Activated naive CD8-positive, alpha-beta T cell treated with anti-CD3 and anti-CD28 coated beads, Interleukin-2, amount 10 ng/mL, durations not matched to agents 7 days and 5 days (primary cell): ENCODE measurements at regions not wholly inside any gene's neighbourhood (a gene's known extent, or its start where the extent isn't known, plus 50 kb on each side); places are given as distances from the start of the nearest gene placed in this dataset.

Experiments
- ATAC-seq: fragments of 150-1000 bp; cut with Tn5 transposase; one replicate; pipeline ENCODE4 v1.10.0; 2021; ENCODE audit warnings: low read depth, moderate library complexity
- POLR2A ChIA-PET: fragments of 350-600 bp; sonication (Branson Sonifier 250); formaldehyde crosslinking; loops from one replicate; lab custom pipeline; 2021; ENCODE audit warnings: antibody characterized with exemption; lab: Charles Lee
- DNase-seq: peaks from one replicate; pipeline ENCODE4 v3.0.0; 2021
- H3K27ac Mint-ChIP-seq: one replicate; pipeline ENCODE4 v1.8.0; 2022; ENCODE audit warnings: mild to moderate bottlenecking, mixed read lengths
- H3K27me3 Mint-ChIP-seq: one replicate; pipeline ENCODE4 v1.8.0; 2022; ENCODE audit warnings: mild to moderate bottlenecking, moderate library complexity, mixed read lengths
- H3K36me3 Mint-ChIP-seq: one replicate; pipeline ENCODE4 v1.8.0; 2021; ENCODE audit warnings: mild to moderate bottlenecking, mixed read lengths
- H3K4me1 Mint-ChIP-seq: one replicate; pipeline ENCODE4 v1.8.0; 2021; ENCODE audit warnings: mixed read lengths
- H3K4me3 Mint-ChIP-seq: one replicate; pipeline ENCODE4 v1.8.0; 2022; ENCODE audit warnings: mild to moderate bottlenecking, moderate library complexity, mixed read lengths
- H3K9me3 Mint-ChIP-seq: one replicate; pipeline ENCODE4 v1.8.0; 2021; ENCODE audit warnings: mixed read lengths

DNA sequence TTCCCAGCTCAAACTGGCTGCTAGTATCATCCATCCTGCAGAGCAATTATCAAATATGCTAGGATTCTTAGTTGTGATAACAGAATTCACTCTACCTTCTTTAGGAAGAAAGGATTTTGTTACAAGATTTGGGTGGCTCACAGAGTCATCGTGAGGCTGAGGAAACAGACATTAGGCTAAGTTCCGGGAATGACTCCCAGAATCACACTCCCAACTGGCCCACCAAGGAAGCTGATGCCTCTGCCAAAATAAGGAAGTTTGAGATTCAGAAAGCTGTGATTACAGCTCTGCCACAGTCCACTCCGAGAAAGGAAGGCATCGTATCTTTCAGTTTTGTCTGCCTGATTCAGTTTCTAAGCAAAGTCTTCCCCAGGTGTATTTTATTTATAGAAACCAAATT, 50.6 kb upstream of the LYPLAL1 start:
- Mint-ChIP-seq H3K4me3 (no peak overlapping the region), H3K9me3 (no peaks in the 10 kb centered on the region), H3K27ac (no peak overlapping the region), H3K27me3 (no peaks in the 10 kb centered on the region), H3K4me1 (no peaks in the 10 kb centered on the region), H3K36me3 (no peaks in the 10 kb centered on the region)
- POLR2A ChIA-PET: no interaction called here
- ATAC-seq (no peak), DNase-seq (no peak)
